Stimulated activated CD8-positive, alpha-beta memory T cell treated with anti-CD3 and anti-CD28 coated beads, Interleukin-4, amount 100 ng/mL, for 1 hour (primary cell): ENCODE measurements at regions not wholly inside any gene's neighbourhood (a gene's known extent, or its start where the extent isn't known, plus 50 kb on each side); places are given as distances from the start of the nearest gene placed in this dataset.
"Not testable (repeated sequence)": the region's sequence is repeated elsewhere in the genome, so short reads cannot be mapped to it uniquely, and the experiment has no call there.

Source experiments
- DNase-seq, 2 donors: peaks; one replicate each; pipeline ENCODE4 v3.0.0-alpha.2; 2020; ENCODE audit warnings: low read depth in 2 of 2, low spot score in 1 of 2

GRCh38 chr12:116360579-116361413, 83.3 kb upstream of the MED13L start:
- no peak for DNase-seq

- no peak for DNase-seq
Measured at GRCh38 chr12:116361414-116362223, 84.1 kb upstream of the MED13L start.

- no peak for DNase-seq
Measured at GRCh38 chr12:116365114-116365513, 87.6 kb upstream of the MED13L start.

DNA sequence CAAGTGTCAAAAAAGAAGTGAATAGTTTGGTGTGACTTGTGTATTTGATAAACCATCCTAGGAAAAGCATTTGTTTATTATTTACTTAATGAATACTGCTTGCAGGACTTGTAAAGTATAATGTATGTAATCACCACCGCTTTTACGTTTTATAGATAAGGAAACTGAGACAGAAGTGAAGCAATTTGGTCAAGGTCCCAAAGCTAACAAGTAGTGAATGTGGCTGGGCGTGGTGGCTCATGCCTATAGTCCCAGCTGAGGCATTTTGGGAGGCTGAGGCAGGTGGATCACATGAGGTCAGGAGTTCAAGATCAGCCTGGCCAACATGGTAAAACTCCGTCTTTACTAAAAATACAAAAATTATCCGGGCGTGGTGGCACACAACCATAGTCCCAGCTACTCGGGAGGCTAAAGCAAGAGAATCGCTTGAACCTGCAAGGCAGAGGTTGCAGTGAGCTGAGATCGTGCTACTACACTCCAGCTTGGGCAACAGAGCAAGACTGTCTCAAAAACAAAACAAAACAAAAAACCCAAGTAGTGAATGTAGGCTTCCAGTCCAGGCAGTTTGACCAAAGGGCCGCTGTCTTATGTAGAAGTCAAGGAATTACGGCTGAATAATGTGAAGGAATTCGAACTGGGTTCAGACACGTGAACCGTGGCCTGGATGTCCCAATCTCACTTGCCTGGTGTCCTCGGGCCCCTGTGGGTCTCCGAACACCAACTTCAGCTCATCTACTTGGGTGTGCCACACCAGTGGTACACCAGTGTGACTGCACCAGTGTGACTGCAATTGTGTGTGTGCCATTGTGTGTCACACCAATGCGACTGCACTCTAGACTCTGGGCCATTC, 88.3 kb upstream of the MED13L start:
- DNase-seq: no peak

DNA sequence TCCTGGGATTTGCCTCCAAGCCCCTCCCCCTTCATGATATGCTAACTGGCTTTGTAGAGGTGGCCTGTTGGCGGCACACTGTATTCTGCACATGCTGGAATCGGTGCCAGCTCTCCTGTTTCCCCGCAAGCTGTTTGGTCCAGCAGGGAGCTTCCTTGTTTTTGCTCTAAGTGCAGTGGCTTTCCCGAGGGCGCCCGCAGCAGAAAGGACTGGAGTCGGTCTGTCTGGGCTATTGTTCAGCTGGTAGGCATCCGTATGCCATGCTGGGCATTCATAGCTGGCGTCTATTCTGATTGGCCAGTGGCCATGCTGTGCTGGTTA, 88.9 kb upstream of the MED13L start:
- DNase-seq: no peak

DNA sequence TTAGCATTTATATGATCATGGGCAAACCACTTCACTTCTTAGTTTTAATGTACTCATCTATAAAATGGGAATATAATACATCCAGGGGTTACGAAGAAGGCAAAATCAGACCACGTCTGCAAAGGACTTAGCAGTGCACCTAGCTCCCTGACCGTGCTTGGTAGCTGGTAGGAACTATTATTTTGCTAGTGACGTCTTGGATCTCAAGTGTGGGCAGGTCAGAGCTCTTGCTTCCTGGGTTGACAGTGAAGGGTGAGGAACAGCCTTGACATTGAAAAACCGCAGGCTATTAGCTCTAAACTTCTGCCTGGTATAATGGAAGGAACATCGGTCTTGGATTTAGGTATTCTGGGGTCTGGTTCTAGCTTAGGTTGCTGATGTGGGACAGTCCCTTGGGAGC, 89.3 kb upstream of the MED13L start:
- DNase-seq: no peak

DNA sequence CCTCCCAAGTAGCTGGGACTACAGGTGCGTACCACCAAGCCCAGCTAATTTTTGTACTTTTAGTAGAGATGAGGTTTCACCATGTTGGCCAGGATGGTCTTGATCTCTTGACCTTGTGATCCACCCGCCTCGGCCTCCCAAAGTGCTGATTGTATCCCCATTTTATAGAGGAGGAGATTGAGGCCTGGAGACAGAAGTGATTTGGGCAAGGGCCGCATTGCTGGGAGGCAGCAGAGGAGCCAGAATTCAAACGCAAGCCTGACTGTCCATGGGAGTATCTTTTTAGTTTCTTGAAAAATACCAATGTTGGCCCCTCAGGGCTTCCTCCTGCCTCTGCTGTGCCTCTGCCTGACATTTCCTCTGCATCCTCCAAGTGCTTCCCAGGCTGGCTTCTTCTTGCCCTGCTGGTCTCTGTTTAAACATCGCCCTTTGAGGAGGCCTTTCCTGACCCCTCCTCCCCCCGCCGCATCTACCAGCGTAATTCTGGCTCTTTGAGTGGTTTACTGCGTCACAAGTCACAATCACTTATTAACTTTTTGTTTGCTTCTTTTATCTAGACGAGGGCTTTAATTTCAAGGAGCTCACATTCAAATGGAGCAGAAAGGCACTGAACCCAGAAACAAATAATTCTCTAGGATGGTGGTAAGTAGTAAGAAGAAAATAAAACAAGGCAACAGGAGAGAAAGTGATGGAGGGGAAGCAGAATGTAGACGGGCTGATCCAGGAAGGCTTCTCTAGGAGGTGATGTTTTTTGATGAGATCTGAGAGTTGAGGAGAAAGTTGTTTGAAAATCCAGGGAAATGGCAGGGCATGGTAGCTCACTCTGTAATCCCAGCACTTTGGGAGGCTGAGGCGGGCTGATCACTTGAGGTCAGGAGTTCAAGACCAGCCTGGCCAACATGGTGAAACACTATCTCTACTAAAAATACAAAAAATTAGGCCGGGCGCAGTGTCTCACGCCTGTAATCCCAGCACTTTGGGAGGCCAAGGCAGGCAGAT, 91.0 kb upstream of the MED13L start:
- DNase-seq: no peak

DNA sequence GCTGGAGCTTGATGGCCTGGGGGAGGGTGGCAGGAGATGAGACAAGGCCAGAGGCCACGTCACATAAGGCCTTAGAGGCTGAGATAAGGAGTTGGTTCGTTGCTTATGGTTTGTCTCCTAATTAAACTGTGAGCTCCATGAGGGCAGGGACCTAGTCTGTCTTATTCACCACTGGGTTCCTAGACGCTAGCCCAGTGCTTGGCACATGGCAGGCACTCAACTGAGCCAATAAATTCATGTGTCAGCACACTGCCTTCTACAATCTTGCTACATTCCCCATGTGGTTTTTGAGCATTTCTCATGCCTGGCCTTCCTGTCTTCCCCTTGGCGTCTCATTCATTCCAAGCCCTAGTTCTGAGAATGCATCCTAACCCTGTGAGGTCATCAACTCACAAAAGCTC, 92.5 kb upstream of the MED13L start:
- no peak for DNase-seq

- no peak for DNase-seq
Measured at GRCh38 chr12:116370886-116371580, 93.5 kb upstream of the MED13L start.

DNA sequence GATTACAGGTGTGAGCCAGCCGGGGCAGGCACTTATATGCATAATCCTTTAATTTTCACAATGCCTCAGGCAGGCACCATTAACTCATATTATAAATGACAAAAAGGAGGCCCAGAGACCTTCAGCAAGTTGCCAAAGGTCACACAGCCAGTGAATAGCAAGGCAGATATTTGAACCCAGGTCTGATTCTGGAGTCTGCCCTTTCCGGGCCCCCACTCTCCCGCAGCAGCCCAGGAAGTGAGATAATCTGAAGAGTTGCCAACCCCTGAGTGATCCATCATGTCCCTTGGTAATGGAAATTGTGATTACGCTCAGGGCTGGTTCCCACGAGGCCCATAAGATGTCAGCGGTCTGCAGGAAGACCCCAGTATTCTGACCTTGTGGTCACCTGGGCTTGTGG, 95.3 kb upstream of the MED13L start:
- DNase-seq: no peak

DNA sequence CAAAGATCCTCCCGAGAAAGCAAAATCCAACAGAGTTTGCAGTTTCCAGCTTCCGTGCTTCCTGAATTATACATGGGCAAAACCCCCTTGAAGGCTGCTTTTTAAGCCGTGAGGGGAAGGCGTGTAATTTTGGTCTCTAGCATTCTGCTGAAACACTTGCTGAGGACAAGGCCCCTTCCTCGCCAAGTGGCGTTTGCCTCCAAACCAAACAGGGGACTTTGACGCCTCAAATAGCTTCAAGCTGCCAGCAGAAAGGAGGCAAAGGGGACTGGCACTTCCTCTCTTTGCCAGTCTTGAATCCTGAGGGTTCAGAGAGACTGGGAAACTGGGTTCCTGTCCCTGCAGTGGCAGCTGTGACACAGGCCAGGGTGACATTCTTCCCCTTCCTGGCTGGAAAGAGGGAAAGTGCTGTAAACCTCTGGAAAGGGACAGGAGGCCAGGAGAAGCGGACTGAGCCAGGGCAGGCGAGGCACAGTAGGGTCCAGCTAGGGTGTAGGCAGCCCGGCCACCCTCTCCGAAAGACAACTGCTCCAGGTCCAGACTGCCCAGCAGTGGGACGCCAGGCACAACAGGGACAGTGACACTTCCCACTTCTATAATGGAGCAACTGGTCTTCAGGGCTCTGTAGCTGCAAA, 96.2 kb upstream of the MED13L start:
- no peak for DNase-seq

DNA sequence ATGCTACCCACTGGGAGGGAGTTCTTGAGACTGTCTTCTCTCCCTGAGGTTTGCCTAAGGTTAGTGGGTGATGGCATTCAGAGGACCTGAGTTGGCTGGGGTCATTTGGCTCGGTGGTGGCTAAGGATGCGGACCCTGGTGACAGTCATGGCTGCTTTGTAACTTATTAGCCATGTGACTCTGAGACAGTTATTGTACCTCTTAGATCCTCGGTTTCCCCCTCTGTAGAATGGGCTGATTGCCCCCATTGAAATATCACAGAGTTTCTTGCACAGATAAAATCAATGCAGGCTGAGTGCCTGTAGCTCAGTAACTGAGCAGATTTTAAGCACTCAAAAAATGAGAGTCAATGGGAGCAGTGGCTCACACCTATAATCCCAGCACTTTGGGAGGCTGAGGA, 96.7 kb upstream of the MED13L start:
- DNase-seq: no peak

DNA sequence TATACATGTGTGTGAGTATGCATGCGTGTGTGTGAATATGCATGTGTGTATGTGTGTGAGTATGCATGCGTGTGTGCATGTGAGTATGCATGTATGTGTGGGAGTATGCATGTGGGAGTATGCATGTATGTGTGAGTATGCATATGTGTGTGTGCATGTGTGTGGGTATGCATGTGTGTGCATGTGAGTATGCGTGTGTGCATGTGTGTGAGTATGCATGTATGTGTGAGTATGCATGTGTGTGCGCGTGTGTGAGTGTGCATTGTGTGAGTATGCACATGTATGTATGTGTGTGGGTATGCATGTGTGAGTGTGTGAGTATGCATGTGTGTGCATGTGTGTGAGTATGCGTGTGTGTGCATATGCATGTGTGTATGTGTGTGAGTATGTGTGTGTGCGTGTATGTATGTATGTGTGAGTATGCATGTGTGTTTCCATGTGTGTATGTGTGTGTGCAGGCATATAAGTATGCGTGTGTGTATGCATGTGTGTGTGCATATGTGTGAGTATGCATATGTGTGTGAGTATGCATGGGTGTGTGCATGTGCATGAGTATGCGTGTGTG, 97.9 kb upstream of the MED13L start:
- no peak for DNase-seq

DNA sequence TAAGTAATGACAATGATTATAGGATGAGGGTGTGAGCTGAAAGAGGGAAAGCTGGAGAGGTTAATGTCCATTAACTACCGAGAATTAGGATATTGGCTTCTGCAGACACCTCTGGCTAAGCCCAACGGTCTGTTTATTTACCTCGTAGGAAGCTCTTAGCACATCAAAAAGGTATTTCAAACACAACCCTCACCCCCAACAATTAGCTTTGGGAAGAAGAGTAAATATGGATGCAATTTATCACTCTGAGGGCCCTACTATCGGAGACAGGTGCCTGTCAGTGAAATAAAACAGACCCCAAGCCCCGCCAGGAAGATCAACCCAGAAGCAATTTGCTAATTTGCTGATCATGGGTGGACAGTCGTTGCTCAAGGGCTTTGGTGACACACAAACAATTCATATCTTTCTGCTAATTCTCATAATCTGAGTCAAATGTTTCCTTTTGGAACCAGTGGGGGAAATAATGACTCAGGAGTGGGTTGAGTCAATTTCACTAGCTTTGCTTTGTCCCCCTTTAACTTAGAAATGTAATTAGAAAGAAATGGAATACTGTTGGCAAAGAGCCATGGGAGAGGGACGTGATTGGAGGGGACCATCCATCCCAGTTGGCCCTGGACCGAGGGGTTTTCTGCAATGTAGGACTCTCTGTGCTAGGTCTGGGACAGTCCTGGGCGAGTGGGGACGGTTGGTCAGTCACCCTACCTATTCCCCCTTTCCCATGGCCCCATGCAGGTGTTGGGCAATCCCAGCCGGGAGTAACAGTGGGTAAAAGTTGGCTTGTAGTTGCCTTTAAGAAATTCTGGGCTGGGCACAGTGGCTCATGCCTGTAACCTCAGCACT, 99.1 kb upstream of the MED13L start:
- no peak for DNase-seq

- DNase-seq: not testable (repeated sequence)
Measured at GRCh38 chr12:116377194-116377571, 99.7 kb upstream of the MED13L start.

DNA sequence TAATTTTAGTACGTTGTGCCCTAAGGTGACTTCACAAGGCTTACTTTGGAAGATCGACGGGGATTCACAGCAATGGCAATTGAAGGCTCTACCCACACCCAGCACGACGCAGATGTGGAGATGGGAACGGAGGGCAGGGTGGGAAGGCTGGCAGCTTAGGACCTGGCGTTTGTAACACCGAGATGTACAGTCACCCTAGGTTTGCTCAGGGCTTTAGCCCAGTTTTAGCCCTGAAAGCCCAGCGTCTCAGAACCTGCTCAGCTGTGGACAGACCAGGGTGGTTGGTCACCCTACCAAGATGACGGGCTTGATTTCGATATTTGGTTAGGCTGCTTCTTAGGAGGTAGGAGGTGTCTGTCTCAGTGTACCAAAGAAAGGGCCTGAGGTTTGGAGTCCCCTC, 100.5 kb upstream of the MED13L start:
- no peak for DNase-seq

DNA sequence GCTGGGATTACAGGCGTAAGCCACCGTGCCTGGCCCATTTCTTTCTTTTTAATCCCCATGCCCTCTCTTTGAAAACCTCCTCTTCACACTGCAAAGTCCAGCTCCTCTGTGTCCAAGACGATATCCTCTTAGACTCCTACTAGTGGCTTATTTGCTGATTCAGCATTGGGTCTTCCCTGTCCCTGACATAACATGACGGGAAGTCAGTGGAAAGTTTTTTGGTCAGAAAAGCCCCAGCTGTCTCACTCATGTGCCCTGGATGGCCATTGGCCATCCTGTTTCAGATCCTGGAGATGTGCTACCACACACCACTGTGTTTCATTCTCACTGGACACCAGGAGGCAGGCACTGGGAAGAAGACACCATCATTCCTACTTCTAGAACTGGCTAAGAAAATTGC, 102.6 kb upstream of the MED13L start:
- DNase-seq: no peak

DNA sequence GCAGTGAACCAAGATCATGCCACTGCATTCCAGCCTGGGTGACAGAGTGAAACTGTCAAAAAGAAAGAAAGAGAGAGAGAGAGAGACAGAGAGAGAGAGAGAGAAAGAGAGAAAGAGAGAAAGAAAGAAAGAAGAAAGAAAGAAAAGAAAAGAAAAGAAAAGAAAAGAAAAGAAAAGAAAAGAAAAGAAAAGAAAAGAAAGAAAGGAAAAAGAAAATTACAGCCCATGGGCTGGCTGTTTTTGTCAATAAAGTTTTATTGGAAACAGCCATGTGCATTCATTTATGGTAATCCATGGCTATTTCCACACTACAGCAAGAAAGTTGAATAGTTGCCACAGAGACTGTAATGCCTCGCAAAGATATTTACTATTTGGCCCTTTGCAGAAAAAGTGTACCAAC, 103.2 kb upstream of the MED13L start:
- DNase-seq: not testable (repeated sequence)
